Gastroesophageal sphincter (tissue), 4 donors: ENCODE measurements at regions not wholly inside any gene's neighbourhood (a gene's known extent, or its start where the extent isn't known, plus 50 kb on each side); places are given as distances from the start of the nearest gene placed in this dataset.

Experiments
- ATAC-seq: fragments of 150-250 bp; one replicate; pipeline ENCODE4 v1.9.1; 2016; ENCODE audit warnings: mild to moderate bottlenecking, moderate library complexity
- H3K27ac ChIP-seq, 4 donors: fragments of 200-600 bp; sonication (generic) in 3 of 4; 1 replicate in 3 of 4; 2 replicates in 1 of 4; pipeline ENCODE4 v1.5.1; 2016 to 2019
- H3K27me3 ChIP-seq: fragments of 200-600 bp; sonication (generic); one replicate; pipeline ENCODE4 v1.5.1; 2019
- H3K36me3 ChIP-seq, 2 donors: fragments of 200-600 bp; sonication (generic); one replicate each; pipeline ENCODE4 v1.5.1; 2019; ENCODE audit warnings: control low read depth in 1 of 2
- H3K4me1 ChIP-seq, 3 donors: fragments of 200-600 bp; sonication (generic); 1 replicate in 2 of 3; 2 replicates in 1 of 3; pipeline ENCODE4 v1.5.1; 2016 to 2019; ENCODE audit warnings: control low read depth in 2 of 3
- H3K4me3 ChIP-seq, 2 donors: fragments of 200-600 bp; sonication (generic); one replicate each; pipeline ENCODE4 v1.5.1; 2019; ENCODE audit warnings: mild to moderate bottlenecking in 1 of 2, moderate library complexity in 1 of 2
- H3K9me3 ChIP-seq, 3 donors: fragments of 200-600 bp; sonication (generic); one replicate each; pipeline ENCODE4 v1.5.1; 2017 to 2019; ENCODE audit warnings: control low read depth in 2 of 3
- CTCF ChIP-seq, 4 experiments: fragments of 200-600 bp in 2 of 4; fragments of 450-650 bp in 2 of 4; sonication (generic) in 1 of 4; IDR thresholded peaks; one replicate each; pipeline ENCODE4 v1.5.1; 2017 to 2019; ENCODE audit warnings: antibody characterized with exemption in 4 of 4, mild to moderate bottlenecking in 2 of 4, moderate library complexity in 2 of 4
- EP300 ChIP-seq: sonication (generic); formaldehyde crosslinking; IDR thresholded peaks from one replicate; pipeline ENCODE4 v1.6.1; 2017; ENCODE audit warnings: antibody characterized with exemption, mild to moderate bottlenecking
- POLR2A ChIP-seq, 2 donors: fragments of 450-650 bp; IDR thresholded peaks; one replicate each; pipeline ENCODE4 v1.6.1; 2017; ENCODE audit warnings: antibody characterized with exemption in 2 of 2, mild to moderate bottlenecking in 2 of 2, moderate library complexity in 1 of 2
- POLR2AphosphoS5 ChIP-seq: sonication (generic); formaldehyde crosslinking; IDR thresholded peaks from one replicate; pipeline ENCODE4 v1.6.1; 2017; ENCODE audit warnings: antibody characterized with exemption
- WGBS, 2 donors: methylation state at CpG; one replicate each; pipeline ENCODE4 v1.1.5; 2018; ENCODE audit warnings: low coverage in 1 of 2; 5-methylcytosine and 5-hydroxymethylcytosine counted together

GRCh38 chr1:81597720-81598426 lies 202.9 kb upstream of the ADGRL2 start:
- WGBS, 2 donors, result 67 to 85% methylated on average over 2 to 3 of the region's 3 CpGs

GRCh38 chr1:81596341-81596740 lies 204.4 kb upstream of the ADGRL2 start:
- no peak for TF ChIP-seq POLR2AphosphoS5
- TF ChIP-seq CTCF (IDR thresholded peaks at IDR 0.05), result no peak
- no peak for TF ChIP-seq POLR2A (IDR thresholded peaks at IDR 0.05)
- Histone ChIP-seq H3K36me3 (no peaks in the 10 kb centered on the region), H3K9me3 (no peaks in the 10 kb centered on the region), H3K4me1 (peaks cover 0 to 6% (median 0%) of the 10 kb centered on the region in 3 donors), H3K4me3 (no peak overlapping the region), H3K27me3 (no peaks in the 10 kb centered on the region), H3K27ac (no peak overlapping the region)
- WGBS, 2 donors, result 87 to 96% methylated on average over 6 to 12 of the region's 14 CpGs
- ATAC-seq, result no peak

More at GRCh38 chr1:81597720-81598426, 202.9 kb upstream of the ADGRL2 start:
- Histone ChIP-seq H3K36me3 (no peaks in the 10 kb centered on the region), H3K9me3 (no peaks in the 10 kb centered on the region), H3K27ac (no peak overlapping the region), H3K4me1 (peaks cover 0 to 6% (median 0%) of the 10 kb centered on the region in 3 donors), H3K4me3 (no peak overlapping the region), H3K27me3 (no peaks in the 10 kb centered on the region)
- ATAC-seq, result no peak
- TF ChIP-seq CTCF (IDR thresholded peaks at IDR 0.05) (no peak), POLR2A (IDR thresholded peaks at IDR 0.05) (no peak), EP300 (no peak), POLR2AphosphoS5 (no peak)

- 35 to 36% methylated on average over 1 of the region's 1 CpG for WGBS, 2 donors
- Histone ChIP-seq H3K27ac (no peak overlapping the region), H3K36me3 (no peaks in the 10 kb centered on the region), H3K4me1 (peaks cover 0 to 6% (median 0%) of the 10 kb centered on the region in 3 donors), H3K9me3 (no peaks in the 10 kb centered on the region), H3K27me3 (no peaks in the 10 kb centered on the region), H3K4me3 (no peak overlapping the region)
- TF ChIP-seq POLR2A (IDR thresholded peaks at IDR 0.05), result no peak
- no peak for TF ChIP-seq EP300
- no peak for TF ChIP-seq POLR2AphosphoS5
- TF ChIP-seq CTCF (IDR thresholded peaks at IDR 0.05), result no peak
- ATAC-seq, result no peak
Measured at GRCh38 chr1:81594206-81594605, 206.5 kb upstream of the ADGRL2 start.

GRCh38 chr1:81592233-81592632 lies 208.5 kb upstream of the ADGRL2 start:
- 70 to 94% methylated on average over 2 of the region's 2 CpGs for WGBS, 2 donors

GRCh38 chr1:81590171-81590570 lies 210.6 kb upstream of the ADGRL2 start:
- no peak for ATAC-seq
- no peak overlapping the region for H3K4me3 ChIP-seq
- H3K9me3 ChIP-seq, result no peaks in the 10 kb centered on the region
- no peak overlapping the region for H3K27ac ChIP-seq
- no peaks in the 10 kb centered on the region for H3K36me3 ChIP-seq
- WGBS, 2 donors, result 61 to 94% methylated on average over 3 to 5 of the region's 5 CpGs
- H3K4me1 ChIP-seq, result peaks cover 0 to 16% (median 4%) of the 10 kb centered on the region in 3 donors
- TF ChIP-seq CTCF (IDR thresholded peaks at IDR 0.05) (no peak), POLR2A (IDR thresholded peaks at IDR 0.05) (no peak), EP300 (no peak)
- H3K27me3 ChIP-seq, result no peaks in the 10 kb centered on the region

More at GRCh38 chr1:81592233-81592632, 208.5 kb upstream of the ADGRL2 start:
- no peak for TF ChIP-seq EP300
- no peak for TF ChIP-seq POLR2A (IDR thresholded peaks at IDR 0.05)
- peaks cover 0 to 6% (median 0%) of the 10 kb centered on the region in 3 donors for H3K4me1 ChIP-seq
- H3K36me3 ChIP-seq, result no peaks in the 10 kb centered on the region
- no peak overlapping the region for H3K4me3 ChIP-seq
- no peak for ATAC-seq
- no peak overlapping the region for H3K27ac ChIP-seq
- no peaks in the 10 kb centered on the region for H3K9me3 ChIP-seq
- no peaks in the 10 kb centered on the region for H3K27me3 ChIP-seq
